HFFc6 (cell line): ENCODE measurements at regions not wholly inside any gene's neighbourhood (a gene's known extent, or its start where the extent isn't known, plus 50 kb on each side); places are given as distances from the start of the nearest gene placed in this dataset.

Experiments
- DNase-seq: peaks from one replicate; pipeline ENCODE4 v3.0.0-alpha.2; 2018
- H3K27ac Mint-ChIP-seq: 2 replicates; pipeline ENCODE4 v1.8.0; 2020; ENCODE audit warnings: mild to moderate bottlenecking, mixed read lengths
- H3K27me3 Mint-ChIP-seq: 2 replicates; pipeline ENCODE4 v1.8.0; 2021; ENCODE audit warnings: mild to moderate bottlenecking, moderate library complexity, mixed read lengths; ENCODE audit not compliant: insufficient read depth
- H3K36me3 Mint-ChIP-seq: 2 replicates; pipeline ENCODE4 v1.8.0; 2021; ENCODE audit warnings: low read depth, mixed read lengths
- H3K4me1 Mint-ChIP-seq: 2 replicates; pipeline ENCODE4 v1.8.0; 2020; ENCODE audit warnings: low read depth, mixed read lengths
- H3K4me3 Mint-ChIP-seq: 2 replicates; pipeline ENCODE4 v1.8.0; 2020; ENCODE audit warnings: mild to moderate bottlenecking, moderate library complexity, mixed read lengths
- H3K9me3 Mint-ChIP-seq: 2 replicates; pipeline ENCODE4 v1.8.0; 2020; ENCODE audit warnings: mild to moderate bottlenecking, mixed read lengths
- CTCF ChIP-seq: fragments of 200-600 bp; sonication (generic); IDR thresholded peaks from 2 replicates; pipeline ENCODE4 v1.5.0; 2021; ENCODE audit warnings: antibody characterized with exemption, mild to moderate bottlenecking

GRCh38 chr2:215617060-215617824 is 181.4 kb upstream of the FN1 start:
- no peak for TF ChIP-seq CTCF
- Mint-ChIP-seq H3K9me3 (no peaks in the 10 kb centered on the region), H3K36me3 (peaks cover 5% of the 10 kb centered on the region; the same call in 1 of the 2 replicates), H3K4me3 (no peak overlapping the region), H3K27me3 (peaks cover 6% of the 10 kb centered on the region), H3K4me1 (peaks cover 52% of the 10 kb centered on the region), H3K27ac (no peak overlapping the region)
- no peak for DNase-seq

GRCh38 chr2:215615803-215616174 is 179.9 kb upstream of the FN1 start:
- Mint-ChIP-seq H3K4me1 (peaks cover 65% of the 10 kb centered on the region), H3K27me3 (peaks cover 4% of the 10 kb centered on the region), H3K9me3 (no peaks in the 10 kb centered on the region), H3K4me3 (no peak overlapping the region), H3K27ac (no peak overlapping the region), H3K36me3 (peaks cover 7% of the 10 kb centered on the region)
- no peak for TF ChIP-seq CTCF
- DNase-seq = no peak

- peaks cover 2% of the 10 kb centered on the region for H3K27me3 Mint-ChIP-seq
- H3K36me3 Mint-ChIP-seq = peaks cover 9% of the 10 kb centered on the region
- H3K4me3 Mint-ChIP-seq = no peak overlapping the region
- H3K9me3 Mint-ChIP-seq = no peaks in the 10 kb centered on the region
- no peak for TF ChIP-seq CTCF
- peaks cover 70% of the 10 kb centered on the region for H3K4me1 Mint-ChIP-seq
- DNase-seq = no peak
- no peak overlapping the region for H3K27ac Mint-ChIP-seq
These were observed 179.4 kb upstream of the FN1 start for GRCh38 chr2:215615067-215615802.

GRCh38 chr2:215614296-215614695 is 178.4 kb upstream of the FN1 start:
- H3K4me1 Mint-ChIP-seq = peaks cover 71% of the 10 kb centered on the region
- no peak overlapping the region for H3K4me3 Mint-ChIP-seq
- TF ChIP-seq CTCF = no peak
- peaks cover 9% of the 10 kb centered on the region for H3K36me3 Mint-ChIP-seq
- peaks cover 2% of the 10 kb centered on the region for H3K27me3 Mint-ChIP-seq
- DNase-seq = no peak
- H3K9me3 Mint-ChIP-seq = no peaks in the 10 kb centered on the region
- H3K27ac Mint-ChIP-seq = no peak overlapping the region

GRCh38 chr2:215613888-215614287 is 178.0 kb upstream of the FN1 start:
- Mint-ChIP-seq H3K36me3 (peaks cover 9% of the 10 kb centered on the region), H3K27ac (no peak overlapping the region), H3K4me1 (peaks cover 71% of the 10 kb centered on the region), H3K4me3 (no peak overlapping the region), H3K9me3 (no peaks in the 10 kb centered on the region), H3K27me3 (peaks cover 2% of the 10 kb centered on the region)
- no peak for TF ChIP-seq CTCF
- no peak for DNase-seq
